ENCODE measurements at regions not wholly inside any gene's neighbourhood (a gene's known extent, or its start where the extent isn't known, plus 50 kb on each side); places are given as distances from the start of the nearest gene placed in this dataset.

GRCh38 chr5:160905285-160905684, 53.3 kb upstream of the ATP10B start (continued):
- no peak for TF ChIP-seq ZBTB33 (IDR thresholded peaks at IDR 0.05; ENCODE audit: borderline replicate concordance, low read depth)
- TF ChIP-seq NRF1 (IDR thresholded peaks at IDR 0.05; ENCODE audit: low read depth, low read length), result no peak
- TF ChIP-seq SMC3 (IDR thresholded peaks at IDR 0.05; ENCODE audit: low read depth, low read length), result no peak

- CTCF ChIA-PET, result no interaction called here
- H3K4me1 ChIP-seq (ENCODE audit: control insufficient read depth in 1 of 2, insufficient read depth in 2 of 2, low read depth in 1 of 2, low read length in 1 of 2), result no peaks in the 10 kb centered on the region
These were observed 52.6 kb upstream of the ATP10B start for GRCh38 chr5:160904591-160904990.

More at GRCh38 chr5:160904591-160904990, 52.6 kb upstream of the ATP10B start:
- POLR2A ChIA-PET, result no interaction called here
- H3F3A ChIP-seq (replicated peaks; ENCODE audit: insufficient read depth), result no peaks in the 10 kb centered on the region
- H3K9me2 ChIP-seq, result no peaks in the 10 kb centered on the region
- no peaks in the 10 kb centered on the region for H3K36me3 ChIP-seq (replicated peaks in 1 of 2; ENCODE audit: control insufficient read depth in 1 of 2, insufficient read depth in 2 of 2, low read length in 1 of 2)
- no peaks in the 10 kb centered on the region for H3K79me2 ChIP-seq (ENCODE audit: insufficient read depth)
- no peaks in the 10 kb centered on the region for H4K20me1 ChIP-seq (ENCODE audit: insufficient read depth)
- H3K27me3 ChIP-seq (ENCODE audit: insufficient read depth), result no peaks in the 10 kb centered on the region
- no peak for DNase-seq
- no peak for TF ChIP-seq RFX5 (IDR thresholded peaks at IDR 0.05; ENCODE audit: low read length)
- TF ChIP-seq ZBTB33 (IDR thresholded peaks at IDR 0.05; ENCODE audit: borderline replicate concordance, low read depth), result no peak
- no peak for TF ChIP-seq TAF1 (IDR thresholded peaks at IDR 0.05; ENCODE audit: borderline replicate concordance, low read depth, low read length)
- TF ChIP-seq FOSL2 (IDR thresholded peaks at IDR 0.05; ENCODE audit: borderline replicate concordance, low read depth), result no peak
- no peak for TF ChIP-seq ELF1 (IDR thresholded peaks at IDR 0.05)
- TF ChIP-seq RAD21 (IDR thresholded peaks at IDR 0.05; ENCODE audit: low read length), result no peak
- TF ChIP-seq EZH2phosphoT487 (IDR thresholded peaks at IDR 0.05; ENCODE audit: borderline replicate concordance, low read depth), result no peak
- TF ChIP-seq FOXJ3 (CRISPR knock-in tag; IDR thresholded peaks at IDR 0.05), result no peak
- no peak for TF ChIP-seq MXI1 (IDR thresholded peaks at IDR 0.05; ENCODE audit: low read depth, low read length)
- no peak for TF ChIP-seq NRF1 (IDR thresholded peaks at IDR 0.05; ENCODE audit: low read depth, low read length)
- no peak for TF ChIP-seq CTCF (IDR thresholded peaks at IDR 0.05)
- no peak for TF ChIP-seq TEAD4 (IDR thresholded peaks at IDR 0.05; ENCODE audit: borderline replicate concordance, insufficient read depth)
- no peak for TF ChIP-seq USF2 (IDR thresholded peaks at IDR 0.05; ENCODE audit: borderline replicate concordance, low read depth, low read length)
- no peak for TF ChIP-seq FOXM1 (IDR thresholded peaks at IDR 0.05; ENCODE audit: low read depth)
- no peak for TF ChIP-seq GATA2 (CRISPR knock-in tag; IDR thresholded peaks at IDR 0.05)
- TF ChIP-seq SMC3 (IDR thresholded peaks at IDR 0.05; ENCODE audit: low read depth, low read length), result no peak
- no peak for TF ChIP-seq USF1 (IDR thresholded peaks at IDR 0.05; ENCODE audit: borderline replicate concordance, low read depth)
- H3K9ac ChIP-seq, result no peak overlapping the region
- H3K4me3 ChIP-seq (ENCODE audit: low read depth in 2 of 2, low read length in 1 of 2), result no peak overlapping the region
- H3K27ac ChIP-seq (ENCODE audit: low read depth in 2 of 2, low read length in 1 of 2), result no peak overlapping the region
- 7% methylated on average over 3 of the region's 3 CpGs for WGBS (ENCODE audit: low lambda C conversion rate)
- no peak overlapping the region for H2AFZ ChIP-seq (ENCODE audit: low read depth)
- H3K9me3 ChIP-seq, result no peaks in the 10 kb centered on the region
- H3K4me2 ChIP-seq, result no peak overlapping the region

Data from SK-N-SH (cell line).